ENCODE measurements at regions not wholly inside any gene's neighbourhood (a gene's known extent, or its start where the extent isn't known, plus 50 kb on each side); places are given as distances from the start of the nearest gene placed in this dataset.
A peak's percentile ranks its signal among the peaks of the same experiment; 100 is the strongest.
"Not testable (repeated sequence)": the region's sequence is repeated elsewhere in the genome, so short reads cannot be mapped to it uniquely, and the experiment has no call there.

- peak; percentile 61 for DNase-seq (ENCODE audit: low read depth)
Observed at GRCh38 chr6:139711804-139712585, 337.5 kb upstream of the CITED2 start.

GRCh38 chr6:139710556-139710955 lies 336.1 kb upstream of the CITED2 start:
- no peak for DNase-seq (ENCODE audit: low read depth)

DNA sequence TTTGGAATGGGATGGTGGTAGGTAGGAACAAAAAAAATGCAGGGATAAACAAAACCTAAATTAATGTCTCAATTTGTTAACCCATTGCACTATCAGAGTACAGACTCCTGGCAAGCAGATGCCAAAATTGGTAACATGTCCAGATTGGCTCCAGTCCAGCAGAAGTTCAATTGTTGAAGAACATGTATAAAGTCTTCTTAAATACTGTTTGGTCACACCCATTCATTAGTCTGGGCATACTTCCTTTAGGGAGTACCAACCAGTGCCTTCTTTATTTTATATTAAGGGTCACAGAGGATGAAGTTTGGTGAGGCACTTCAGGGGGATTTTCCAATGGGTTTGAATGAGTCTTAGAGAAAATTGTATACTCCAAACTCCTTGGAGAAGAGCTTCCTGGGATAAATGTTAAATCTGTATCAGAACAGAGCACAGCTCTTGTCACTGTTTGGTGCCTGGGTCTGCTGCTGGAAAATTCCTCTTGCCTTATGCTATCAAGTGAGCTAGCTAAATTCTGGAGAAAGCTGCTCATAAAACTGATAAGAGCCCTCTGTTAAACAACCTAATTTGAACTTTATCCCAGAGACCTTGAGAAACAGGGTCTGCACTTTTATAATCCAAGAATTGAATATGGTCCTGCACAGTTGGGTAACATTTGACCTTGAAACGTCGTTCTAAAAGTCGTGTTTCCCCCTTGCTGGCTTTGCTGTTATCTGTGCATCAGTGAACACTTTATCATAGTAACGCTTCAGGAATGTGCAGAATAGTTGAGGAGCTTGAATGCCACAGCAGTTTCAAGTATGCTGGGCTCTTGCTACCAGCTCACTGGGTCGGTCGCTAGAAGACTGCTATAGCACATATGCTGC lies 334.1 kb upstream of the CITED2 start:
- DNase-seq (ENCODE audit: low read depth): peak; percentile 95

DNA sequence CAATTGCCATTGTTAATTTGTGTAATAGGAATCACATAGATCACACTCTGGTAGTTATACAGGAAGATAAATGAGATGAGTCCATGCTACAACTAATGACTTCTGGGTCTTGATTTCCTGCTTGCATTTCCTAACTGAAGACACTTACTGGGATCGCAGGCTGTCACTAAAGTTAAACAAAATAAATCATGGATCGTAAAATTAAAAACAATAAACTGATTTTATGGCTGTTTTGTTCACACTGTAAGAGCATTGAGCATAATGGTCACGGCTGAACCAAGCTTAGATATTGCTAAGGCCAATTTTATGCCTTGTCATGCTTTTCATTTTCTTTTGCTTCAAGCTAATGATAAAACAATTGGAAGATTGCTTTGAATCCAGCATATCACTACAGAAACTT lies 332.5 kb upstream of the CITED2 start:
- no peak for DNase-seq (ENCODE audit: low read depth)

DNA sequence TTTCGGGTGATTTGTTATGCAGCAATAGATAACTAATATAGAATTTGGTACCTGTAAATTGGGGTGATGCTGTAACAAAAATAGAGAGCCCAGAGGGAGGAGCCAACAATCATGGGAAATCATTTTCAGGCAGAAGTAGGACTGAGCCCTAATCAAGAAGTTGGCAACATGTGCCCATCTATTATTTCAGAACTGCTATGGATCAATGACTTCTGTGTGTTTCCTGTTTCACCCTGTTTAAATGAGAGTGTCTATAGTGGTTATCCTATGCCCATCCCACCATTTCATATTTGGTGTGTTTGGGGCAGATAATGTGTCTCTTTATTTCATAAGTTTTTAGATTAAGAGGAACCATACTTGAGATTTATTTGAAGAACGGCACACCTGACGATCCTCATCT lies 330.8 kb upstream of the CITED2 start:
- no peak for DNase-seq (ENCODE audit: low read depth)

GRCh38 chr6:139703780-139704179 lies 329.3 kb upstream of the CITED2 start:
- no peak for DNase-seq (ENCODE audit: low read depth)

DNA sequence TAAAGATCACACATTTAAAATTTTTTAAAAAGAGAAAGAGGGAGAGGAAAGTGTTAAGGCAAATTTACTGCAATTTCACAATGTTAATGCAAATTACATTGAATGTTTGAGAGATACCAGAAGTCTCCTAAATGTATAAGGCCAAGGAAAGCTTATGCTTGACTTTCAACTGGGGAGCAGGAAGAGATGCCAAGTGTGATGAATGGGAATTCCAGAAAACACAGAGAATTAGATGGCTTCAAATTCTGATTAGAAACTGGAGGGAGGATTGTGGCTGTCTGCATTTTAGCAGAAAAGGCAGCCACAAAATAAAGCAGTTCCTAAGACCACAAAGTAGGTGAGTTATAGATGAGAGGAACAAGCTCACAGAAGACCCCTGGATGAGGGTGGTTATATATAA lies 328.3 kb upstream of the CITED2 start:
- no peak for DNase-seq (ENCODE audit: low read depth)

- no peak for DNase-seq (ENCODE audit: low read depth)
Observed at GRCh38 chr6:139701695-139702094, 327.2 kb upstream of the CITED2 start.

DNA sequence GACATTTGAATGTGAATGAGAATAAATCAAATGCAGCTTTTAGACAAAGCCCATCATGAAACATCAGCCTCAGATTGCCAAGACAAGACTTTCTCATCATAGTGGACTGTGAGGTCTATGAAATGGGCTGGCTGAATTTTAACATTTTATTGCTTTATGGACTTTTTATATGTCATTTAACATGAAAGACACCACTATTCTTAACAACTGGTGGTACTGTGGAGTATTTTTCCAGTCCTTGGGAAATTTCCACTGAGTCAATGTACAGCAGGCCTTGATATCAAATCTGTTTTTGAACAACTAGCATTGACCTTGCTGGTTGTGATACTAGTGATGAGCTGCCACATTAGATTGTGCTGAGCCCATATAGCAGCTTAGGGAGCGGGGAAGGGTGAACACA lies 326.6 kb upstream of the CITED2 start:
- DNase-seq (ENCODE audit: low read depth): no peak

DNA sequence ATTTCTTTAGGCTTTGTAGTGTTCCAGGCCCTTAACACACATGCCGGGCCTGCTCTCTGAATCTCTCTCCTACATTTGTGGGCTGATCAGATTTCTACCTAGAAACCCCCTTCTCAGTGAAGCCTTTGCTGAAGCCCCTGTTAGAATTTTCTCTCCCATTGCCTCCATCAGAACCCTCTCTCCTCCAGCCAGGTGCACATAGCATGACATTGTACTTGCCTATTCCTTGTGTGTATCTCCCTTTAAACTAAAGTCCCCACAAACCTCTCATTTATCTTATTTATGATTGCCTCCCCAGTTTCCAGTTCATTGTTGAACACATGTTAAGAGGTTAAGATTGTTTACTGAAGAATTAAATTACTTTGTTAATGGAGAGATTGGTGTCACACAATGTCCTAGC lies 325.5 kb upstream of the CITED2 start:
- DNase-seq (ENCODE audit: low read depth): no peak

DNA sequence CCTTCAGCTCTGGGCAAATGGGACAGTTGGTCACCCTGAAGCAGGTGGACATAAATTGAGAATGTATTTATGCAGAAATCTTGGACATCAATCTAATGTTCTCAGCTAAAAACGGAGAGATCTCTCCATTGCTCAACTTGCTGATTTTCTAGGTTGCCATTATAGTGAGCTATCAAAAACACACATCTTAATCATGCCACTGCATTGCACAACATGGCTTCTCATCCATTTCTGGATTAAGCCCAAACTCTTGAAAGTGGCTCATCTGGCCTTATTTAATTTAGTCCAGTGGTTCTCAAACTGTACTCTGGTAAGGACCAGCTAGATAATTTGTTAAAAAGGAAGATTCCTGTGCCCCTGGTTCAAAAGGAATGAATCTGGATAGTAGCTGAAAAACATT lies 324.9 kb upstream of the CITED2 start:
- peak; percentile 91 for DNase-seq (ENCODE audit: low read depth)

GRCh38 chr6:139698526-139699176 lies 324.2 kb upstream of the CITED2 start:
- peak; percentile 68 for DNase-seq (ENCODE audit: low read depth)

DNA sequence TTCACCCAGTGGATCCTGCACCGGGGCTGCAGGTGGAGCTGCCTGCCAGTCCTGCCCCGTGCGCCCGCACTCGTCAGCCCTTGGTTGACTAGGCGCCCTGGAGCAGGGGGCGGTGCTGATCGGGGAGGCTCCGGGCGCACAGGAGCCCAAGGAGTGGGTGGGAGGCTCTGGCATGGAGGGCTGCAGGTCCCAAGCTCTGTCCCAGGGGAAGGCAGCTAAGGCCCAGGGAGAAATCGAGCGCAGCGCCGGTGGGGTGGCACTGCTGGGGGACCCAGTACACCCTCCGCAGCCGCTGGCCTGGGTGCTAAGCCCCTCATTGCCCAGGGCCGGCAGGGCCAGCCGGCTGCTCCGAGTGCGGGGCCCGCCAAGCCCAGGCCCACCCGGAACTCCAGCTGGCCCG lies 323.4 kb upstream of the CITED2 start:
- DNase-seq (ENCODE audit: low read depth): not testable (repeated sequence)

GRCh38 chr6:139696991-139697390 lies 322.5 kb upstream of the CITED2 start:
- not testable (repeated sequence) for DNase-seq (ENCODE audit: low read depth)

DNA sequence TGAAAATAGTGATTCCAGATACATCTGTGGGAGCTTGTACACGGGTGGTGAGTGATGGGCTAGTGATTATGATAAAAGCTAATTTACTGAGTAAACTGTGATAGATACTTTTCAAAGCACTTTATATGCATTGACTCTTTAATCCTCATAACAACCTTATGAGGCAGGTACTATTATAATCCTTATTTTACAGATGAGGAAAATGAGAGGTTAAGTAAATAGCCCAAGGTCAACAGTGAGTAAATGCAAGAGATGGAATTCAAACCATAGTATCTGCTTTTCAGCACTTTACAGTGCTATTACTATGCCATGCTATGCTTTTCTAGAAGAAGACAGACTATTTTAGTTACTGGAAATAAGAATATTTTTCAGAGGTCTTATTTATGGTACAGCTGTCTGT lies 320.9 kb upstream of the CITED2 start:
- no peak for DNase-seq (ENCODE audit: low read depth)

- no peak for DNase-seq (ENCODE audit: low read depth)
Observed at GRCh38 chr6:139693735-139694134, 319.3 kb upstream of the CITED2 start.

DNA sequence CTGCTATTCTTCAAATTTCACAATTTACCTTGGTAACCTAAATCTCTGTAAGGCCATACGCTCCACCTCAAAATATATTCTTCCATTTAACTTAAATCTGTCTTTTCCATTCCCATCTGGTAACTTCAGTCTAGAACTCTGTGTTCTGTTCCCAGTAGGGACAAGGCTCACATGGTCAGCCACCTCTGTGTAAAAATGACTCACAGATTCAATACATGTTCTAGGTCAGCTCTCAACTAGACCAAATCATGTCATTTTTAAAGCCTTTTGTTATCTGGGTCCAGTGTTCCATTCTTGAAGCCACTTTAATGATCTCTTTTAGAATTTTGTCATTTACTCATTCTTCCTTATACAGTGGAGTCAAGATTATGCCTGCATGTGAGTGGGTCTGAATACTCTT lies 315.6 kb upstream of the CITED2 start:
- DNase-seq (ENCODE audit: low read depth): no peak

GRCh38 chr6:139687055-139687454 lies 312.6 kb upstream of the CITED2 start:
- no peak for DNase-seq (ENCODE audit: low read depth)

- DNase-seq (ENCODE audit: low read depth): peak; percentile 65
Observed at GRCh38 chr6:139686308-139686707, 311.9 kb upstream of the CITED2 start.

GRCh38 chr6:139685009-139685408 lies 310.6 kb upstream of the CITED2 start:
- DNase-seq (ENCODE audit: low read depth): no peak

GRCh38 chr6:139680819-139681218 lies 306.4 kb upstream of the CITED2 start:
- no peak for DNase-seq (ENCODE audit: low read depth)

DNA sequence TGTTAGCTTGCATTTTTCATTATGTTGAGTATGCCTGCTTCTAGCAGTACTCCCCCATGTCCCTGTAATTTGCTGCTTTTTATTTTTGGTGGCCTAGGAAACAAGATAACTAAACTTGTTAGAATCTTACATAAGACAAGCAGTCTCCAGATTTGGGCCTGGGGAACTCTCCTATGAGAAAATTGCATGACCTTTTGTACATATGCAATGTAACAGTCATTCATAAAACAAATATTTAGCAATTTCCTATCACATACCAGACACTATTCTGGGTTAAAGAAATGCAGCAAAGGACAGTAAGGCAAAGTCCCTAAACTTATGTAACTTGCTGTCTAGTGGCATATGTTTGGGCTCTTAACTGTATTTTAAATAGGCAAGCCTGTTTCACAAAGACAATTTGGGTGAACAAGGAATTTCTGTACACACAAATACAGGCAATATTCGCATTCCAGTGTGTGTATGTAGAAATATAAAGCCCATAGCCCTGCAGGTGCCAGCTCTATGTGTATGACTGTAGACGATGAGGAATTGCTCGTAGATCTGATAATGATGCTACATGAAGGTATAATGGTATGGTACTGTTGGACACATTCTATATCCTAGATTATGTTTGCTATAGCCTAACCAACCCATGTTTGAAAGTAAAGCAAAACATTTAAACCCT lies 305.2 kb upstream of the CITED2 start:
- peak; percentile 27 for DNase-seq (ENCODE audit: low read depth)
